ENCODE measurements at regions not wholly inside any gene's neighbourhood (a gene's known extent, or its start where the extent isn't known, plus 50 kb on each side); places are given as distances from the start of the nearest gene placed in this dataset.

GRCh38 chr9:1870915-1871314 lies 144.2 kb upstream of the SMARCA2 start:
- WGBS = 51% methylated on average over 2 of the region's 2 CpGs
- H3K27ac ChIP-seq = no peak overlapping the region
- H3K9me3 ChIP-seq = no peaks in the 10 kb centered on the region
- no peaks in the 10 kb centered on the region for H3K27me3 ChIP-seq
- TF ChIP-seq POLR2A (IDR thresholded peaks at IDR 0.05) (no peak), EP300 (IDR thresholded peaks at IDR 0.05) (no peak), POLR2AphosphoS5 (IDR thresholded peaks at IDR 0.05) (no peak), CTCF (IDR thresholded peaks at IDR 0.05) (no peak)
- DNase-seq (ENCODE audit: low spot score in 2 of 2) = no peak
- H3K4me1 ChIP-seq = no peaks in the 10 kb centered on the region
- H3K4me3 ChIP-seq = no peak overlapping the region
- H3K36me3 ChIP-seq = no peaks in the 10 kb centered on the region

DNA sequence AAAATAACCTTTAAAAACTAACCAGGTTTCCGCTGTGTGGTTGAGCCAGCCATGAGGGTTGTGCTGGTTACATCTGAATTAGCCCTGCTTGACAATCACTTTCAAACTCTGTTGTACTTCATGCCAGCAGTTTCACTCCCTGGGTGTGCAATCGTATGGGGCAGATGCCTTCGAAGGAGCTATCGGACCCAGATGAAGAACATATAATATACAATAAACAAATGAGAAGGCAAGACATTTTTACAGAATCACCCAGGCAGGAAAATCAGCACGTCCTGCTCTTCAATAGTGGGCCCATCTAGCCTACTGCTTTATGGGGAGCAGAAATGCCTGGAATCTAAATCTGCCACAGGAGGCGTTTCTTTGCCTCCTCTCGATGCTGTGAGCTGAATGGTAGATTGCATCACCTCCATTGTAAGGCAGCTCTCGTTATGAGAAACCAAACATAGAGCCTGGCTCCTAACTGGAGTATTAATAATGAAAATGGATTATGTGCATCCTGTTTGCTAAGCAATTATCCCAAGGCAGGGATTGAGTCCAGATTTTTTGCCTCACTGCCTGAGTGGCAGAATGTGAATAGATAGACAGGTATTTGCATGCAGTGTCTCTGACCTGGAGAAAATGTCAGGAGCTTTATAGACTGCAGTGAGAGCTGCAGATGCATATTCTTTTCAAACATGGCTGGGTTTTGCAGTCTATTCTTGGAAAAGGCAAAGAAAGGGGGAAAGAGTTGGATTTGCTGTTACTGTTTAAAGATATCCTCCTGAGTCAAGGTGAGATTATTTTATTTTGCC lies 143.3 kb upstream of the SMARCA2 start:
- Histone ChIP-seq H3K4me1 (no peaks in the 10 kb centered on the region), H3K27me3 (no peaks in the 10 kb centered on the region), H3K36me3 (no peaks in the 10 kb centered on the region), H3K9me3 (no peaks in the 10 kb centered on the region), H3K27ac (no peak overlapping the region), H3K4me3 (no peak overlapping the region)
- no peak for TF ChIP-seq POLR2AphosphoS5 (IDR thresholded peaks at IDR 0.05)
- no peak for TF ChIP-seq CTCF (IDR thresholded peaks at IDR 0.05)
- no peak for TF ChIP-seq EP300 (IDR thresholded peaks at IDR 0.05)
- no peak for TF ChIP-seq POLR2A (IDR thresholded peaks at IDR 0.05)
- no peak for DNase-seq (ENCODE audit: low spot score in 2 of 2)
- 51% methylated on average over 8 of the region's 8 CpGs for WGBS

DNA sequence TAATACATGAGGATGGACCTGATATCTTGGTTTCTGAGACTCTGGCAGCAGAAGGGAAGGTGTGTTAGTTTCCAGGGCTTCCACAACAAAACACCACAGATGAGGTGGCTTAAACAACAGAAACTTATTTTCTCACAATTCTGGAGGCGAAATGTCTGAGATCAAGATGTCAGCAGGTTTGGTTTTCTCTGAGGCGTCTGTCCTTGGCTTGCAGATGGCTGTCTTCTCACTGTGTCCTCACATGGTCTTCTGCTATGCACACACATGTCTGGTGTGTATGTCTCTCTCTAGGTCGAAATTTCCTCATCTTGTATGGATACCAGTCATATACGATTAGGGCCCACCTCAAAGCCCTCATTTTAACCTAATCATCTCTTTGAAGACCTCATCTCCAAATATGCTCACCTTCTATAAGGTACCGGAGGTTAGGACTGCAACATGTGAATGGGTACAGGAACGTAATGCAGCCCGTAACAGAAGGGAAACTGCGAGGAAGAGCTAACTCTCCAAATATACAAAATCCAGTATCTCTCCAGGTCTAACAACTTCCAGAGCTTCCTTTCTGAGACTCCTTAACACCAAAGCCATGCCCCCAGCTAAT lies 139.8 kb upstream of the SMARCA2 start:
- no peak overlapping the region for H3K4me3 ChIP-seq
- WGBS = 88% methylated on average over 8 of the region's 8 CpGs

GRCh38 chr9:1875921-1876448 lies 139.2 kb upstream of the SMARCA2 start:
- WGBS = 71% methylated on average over 5 of the region's 5 CpGs
- TF ChIP-seq POLR2A (IDR thresholded peaks at IDR 0.05) (no peak), POLR2AphosphoS5 (IDR thresholded peaks at IDR 0.05) (no peak), EP300 (IDR thresholded peaks at IDR 0.05) (no peak), CTCF (IDR thresholded peaks at IDR 0.05) (no peak)

More for the DNA sequence above, 139.8 kb upstream of the SMARCA2 start:
- TF ChIP-seq CTCF (IDR thresholded peaks at IDR 0.05) (no peak), POLR2AphosphoS5 (IDR thresholded peaks at IDR 0.05) (no peak), POLR2A (IDR thresholded peaks at IDR 0.05) (no peak), EP300 (IDR thresholded peaks at IDR 0.05) (no peak)
- no peak overlapping the region for H3K27ac ChIP-seq
- no peaks in the 10 kb centered on the region for H3K9me3 ChIP-seq
- no peaks in the 10 kb centered on the region for H3K27me3 ChIP-seq
- DNase-seq (ENCODE audit: low spot score in 2 of 2) = no peak
- no peaks in the 10 kb centered on the region for H3K36me3 ChIP-seq
- H3K4me1 ChIP-seq = no peaks in the 10 kb centered on the region

DNA sequence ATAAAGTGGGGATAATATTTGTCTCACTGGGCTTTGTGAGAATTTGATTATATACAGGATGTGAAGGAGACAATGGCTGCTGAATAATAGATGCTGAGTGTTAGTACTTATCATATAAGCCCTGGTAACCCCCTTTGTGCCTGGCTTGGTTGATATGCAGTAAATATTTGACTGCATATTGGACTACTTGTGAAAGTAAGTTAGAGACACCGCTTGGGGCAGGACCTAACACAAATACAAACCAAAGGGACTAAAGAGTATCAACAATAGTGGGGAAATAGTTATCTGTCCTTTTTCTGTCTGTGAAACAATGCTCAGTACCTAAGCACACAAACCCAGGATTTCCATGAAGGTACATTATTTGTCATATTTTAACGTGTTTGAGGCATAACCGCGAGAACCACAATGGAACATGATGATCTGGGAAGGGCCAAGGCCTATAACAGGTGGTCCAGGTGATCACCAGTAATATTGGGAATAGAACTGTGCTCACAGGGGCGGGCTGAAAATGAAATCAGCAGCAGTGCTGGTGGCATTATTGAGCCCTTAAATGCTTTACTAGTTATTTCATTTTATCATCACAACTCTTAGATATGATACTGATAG lies 138.2 kb upstream of the SMARCA2 start:
- Histone ChIP-seq H3K4me3 (no peak overlapping the region), H3K36me3 (no peaks in the 10 kb centered on the region), H3K27me3 (no peaks in the 10 kb centered on the region), H3K4me1 (no peaks in the 10 kb centered on the region), H3K9me3 (no peaks in the 10 kb centered on the region), H3K27ac (no peak overlapping the region)
- no peak for DNase-seq (ENCODE audit: low spot score in 2 of 2)
- no peak for TF ChIP-seq POLR2A (IDR thresholded peaks at IDR 0.05)
- no peak for TF ChIP-seq POLR2AphosphoS5 (IDR thresholded peaks at IDR 0.05)
- no peak for TF ChIP-seq EP300 (IDR thresholded peaks at IDR 0.05)
- no peak for TF ChIP-seq CTCF (IDR thresholded peaks at IDR 0.05)
- WGBS = 87% methylated on average over 5 of the region's 5 CpGs

More at GRCh38 chr9:1875921-1876448, 139.2 kb upstream of the SMARCA2 start:
- no peak overlapping the region for H3K27ac ChIP-seq
- H3K4me1 ChIP-seq = no peaks in the 10 kb centered on the region
- DNase-seq (ENCODE audit: low spot score in 2 of 2) = no peak
- H3K9me3 ChIP-seq = no peaks in the 10 kb centered on the region
- no peak overlapping the region for H3K4me3 ChIP-seq
- H3K27me3 ChIP-seq = no peaks in the 10 kb centered on the region
- H3K36me3 ChIP-seq = no peaks in the 10 kb centered on the region

Measured in suprapubic skin (tissue), 4 donors.